Spinal cord (tissue), 9 donors: ENCODE measurements at regions not wholly inside any gene's neighbourhood (a gene's known extent, or its start where the extent isn't known, plus 50 kb on each side); places are given as distances from the start of the nearest gene placed in this dataset.

Experiments used
- DNase-seq, 6 donors: peaks; one replicate each; pipeline versions ENCODE4 v3.0.0 to v3.0.0-alpha.2; 2013 to 2015; ENCODE audit warnings: low spot score in 6 of 6, low read depth in 4 of 6
- H3K27ac ChIP-seq: one replicate; pipeline ENCODE4 v1.5.1; 2013; ENCODE audit warnings: low read depth, low read length, control low read depth
- H3K27me3 ChIP-seq: one replicate; pipeline ENCODE4 v1.6.1; 2013; ENCODE audit warnings: low read length; ENCODE audit not compliant: control insufficient read depth, insufficient read depth
- H3K36me3 ChIP-seq: one replicate; pipeline ENCODE4 v1.6.1; 2013; ENCODE audit warnings: low read length; ENCODE audit not compliant: control insufficient read depth, insufficient read depth
- H3K4me1 ChIP-seq: one replicate; pipeline ENCODE4 v1.6.1; 2013; ENCODE audit warnings: low read length; ENCODE audit not compliant: control insufficient read depth, insufficient read depth
- H3K4me3 ChIP-seq: one replicate; pipeline ENCODE4 v1.5.1; 2013; ENCODE audit warnings: low read depth, low read length, control low read depth
- H3K9me3 ChIP-seq: one replicate; pipeline ENCODE4 v1.6.1; 2013; ENCODE audit warnings: low read length; ENCODE audit not compliant: control insufficient read depth, insufficient read depth
- WGBS: methylation state at CpG from one replicate; pipeline ENCODE4 v1.1.5; 2013; ENCODE audit warnings: missing lambda C conversion rate; ENCODE audit not compliant: insufficient coverage; 5-methylcytosine and 5-hydroxymethylcytosine counted together
- donor health status: healthy.

DNA sequence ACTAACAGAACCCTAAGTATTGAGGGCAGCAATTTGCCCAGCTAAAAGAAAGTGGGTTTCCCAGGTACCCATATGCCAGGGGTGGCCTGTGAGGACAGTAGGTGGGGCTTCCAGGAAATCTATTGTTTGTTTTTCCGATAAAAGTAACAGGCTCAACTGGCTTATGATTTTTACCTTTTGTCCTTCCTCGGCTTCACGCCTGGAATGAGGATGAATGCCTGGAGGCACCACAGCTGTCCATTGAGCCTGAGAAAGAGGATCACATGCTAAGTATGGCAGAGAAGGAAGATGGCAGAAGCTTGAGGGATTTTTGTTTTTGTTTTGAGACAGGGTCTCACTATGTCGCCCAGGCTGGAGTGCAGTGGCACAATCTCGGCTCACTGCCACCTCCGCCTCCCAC, 84.1 kb downstream of the KLF4 start:
- H3K36me3 ChIP-seq, result no peaks in the 10 kb centered on the region
- no peak overlapping the region for H3K4me3 ChIP-seq
- no peaks in the 10 kb centered on the region for H3K27me3 ChIP-seq
- no peak overlapping the region for H3K27ac ChIP-seq
- no peaks in the 10 kb centered on the region for H3K4me1 ChIP-seq
- no peaks in the 10 kb centered on the region for H3K9me3 ChIP-seq
- DNase-seq, result no peak
- 93% methylated on average over 3 of the region's 6 CpGs for WGBS

GRCh38 chr9:107404736-107405135, 84.8 kb downstream of the KLF4 start:
- H3K9me3 ChIP-seq, result no peaks in the 10 kb centered on the region
- H3K4me3 ChIP-seq, result no peak overlapping the region
- H3K36me3 ChIP-seq, result no peaks in the 10 kb centered on the region
- H3K27ac ChIP-seq, result no peak overlapping the region
- H3K4me1 ChIP-seq, result no peaks in the 10 kb centered on the region
- WGBS, result 90% methylated on average over 8 of the region's 8 CpGs
- DNase-seq, result no peak
- H3K27me3 ChIP-seq, result no peaks in the 10 kb centered on the region

DNA sequence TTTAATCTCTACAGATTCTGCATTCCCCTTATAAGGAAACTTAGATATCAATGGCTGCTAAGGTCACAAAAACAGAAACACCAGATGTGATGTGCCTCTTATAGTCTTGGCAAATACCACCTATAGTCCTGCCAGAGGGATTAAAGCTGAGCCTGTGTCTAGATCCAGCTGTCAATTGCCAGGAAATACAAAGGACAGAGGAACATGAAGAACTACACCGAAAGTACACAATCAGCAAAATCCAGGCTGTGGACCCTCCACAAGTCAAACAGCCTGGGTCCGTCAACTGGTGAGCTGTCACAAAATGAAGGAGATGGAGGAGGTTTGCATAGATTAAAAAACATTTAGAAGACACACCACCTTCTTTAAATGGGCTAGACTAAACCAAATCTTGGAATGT, 85.4 kb downstream of the KLF4 start:
- Histone ChIP-seq H3K36me3 (no peaks in the 10 kb centered on the region), H3K9me3 (no peaks in the 10 kb centered on the region), H3K27me3 (no peaks in the 10 kb centered on the region), H3K4me1 (no peaks in the 10 kb centered on the region), H3K4me3 (no peak overlapping the region), H3K27ac (no peak overlapping the region)
- WGBS, result no CpG with 5 or more reads among the region's 2 CpGs
- DNase-seq, result no peak

- Histone ChIP-seq H3K4me3 (no peak overlapping the region), H3K27ac (no peak overlapping the region), H3K27me3 (no peaks in the 10 kb centered on the region), H3K4me1 (no peaks in the 10 kb centered on the region), H3K9me3 (no peaks in the 10 kb centered on the region), H3K36me3 (no peaks in the 10 kb centered on the region)
- WGBS, result 90% methylated on average over 3 of the region's 12 CpGs
- DNase-seq, result no peak
Measured at GRCh38 chr9:107397076-107398044, 92.2 kb downstream of the KLF4 start.

DNA sequence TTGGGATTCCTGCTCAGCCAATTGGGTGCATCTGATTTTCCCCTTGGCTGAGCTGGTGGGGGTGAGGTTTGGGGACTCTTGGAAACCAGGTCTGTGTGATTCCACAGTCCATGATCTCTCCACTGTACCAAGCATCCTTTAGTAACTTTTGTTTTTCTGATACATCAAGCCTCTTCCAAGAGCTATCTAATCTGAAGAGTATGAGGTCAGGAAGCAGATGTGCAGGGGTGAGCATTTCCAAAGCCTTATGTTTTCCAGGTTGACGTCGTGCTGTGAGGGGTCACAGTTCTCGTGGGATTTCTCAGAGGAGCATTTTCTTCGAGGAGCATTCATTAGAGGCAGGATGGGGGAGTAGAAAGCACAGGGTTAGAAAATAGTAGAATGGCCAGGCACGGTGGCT, 95.3 kb downstream of the KLF4 start:
- Histone ChIP-seq H3K27me3 (no peaks in the 10 kb centered on the region), H3K9me3 (no peaks in the 10 kb centered on the region), H3K4me1 (no peaks in the 10 kb centered on the region), H3K36me3 (no peaks in the 10 kb centered on the region), H3K27ac (no peak overlapping the region), H3K4me3 (no peak overlapping the region)
- DNase-seq, result peak in 1 of 6 donors; percentile 58
- 72% methylated on average over 5 of the region's 5 CpGs for WGBS

GRCh38 chr9:107390778-107391177, 98.8 kb downstream of the KLF4 start:
- H3K36me3 ChIP-seq, result no peaks in the 10 kb centered on the region
- 91% methylated on average over 3 of the region's 4 CpGs for WGBS
- no peaks in the 10 kb centered on the region for H3K4me1 ChIP-seq
- H3K9me3 ChIP-seq, result no peaks in the 10 kb centered on the region
- DNase-seq, result no peak
- no peak overlapping the region for H3K27ac ChIP-seq
- H3K4me3 ChIP-seq, result no peak overlapping the region
- H3K27me3 ChIP-seq, result no peaks in the 10 kb centered on the region

DNA sequence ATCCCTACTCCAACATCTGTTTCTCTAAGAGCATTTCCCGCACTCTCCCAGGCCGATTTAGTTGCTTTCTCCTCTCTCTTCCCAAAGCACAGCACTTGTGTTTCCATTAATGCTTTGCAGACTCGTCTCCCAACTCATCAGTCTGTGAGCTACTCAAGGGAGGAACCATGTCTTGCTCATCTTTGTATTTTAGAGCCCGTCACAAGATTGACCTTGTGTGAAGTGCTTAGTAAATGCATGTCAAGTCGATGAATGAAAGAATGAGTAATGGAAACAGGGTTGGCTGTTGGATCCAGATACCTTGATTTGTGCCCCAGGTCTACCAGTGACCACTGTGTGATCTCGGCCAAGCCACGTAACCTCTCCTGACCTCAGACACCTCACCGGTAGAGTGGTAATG, 99.3 kb downstream of the KLF4 start:
- no peak for DNase-seq
- WGBS, result 82% methylated on average over 5 of the region's 8 CpGs
- no peaks in the 10 kb centered on the region for H3K4me1 ChIP-seq
- no peak overlapping the region for H3K4me3 ChIP-seq
- no peak overlapping the region for H3K27ac ChIP-seq
- H3K36me3 ChIP-seq, result no peaks in the 10 kb centered on the region
- H3K9me3 ChIP-seq, result no peaks in the 10 kb centered on the region
- H3K27me3 ChIP-seq, result no peaks in the 10 kb centered on the region

DNA sequence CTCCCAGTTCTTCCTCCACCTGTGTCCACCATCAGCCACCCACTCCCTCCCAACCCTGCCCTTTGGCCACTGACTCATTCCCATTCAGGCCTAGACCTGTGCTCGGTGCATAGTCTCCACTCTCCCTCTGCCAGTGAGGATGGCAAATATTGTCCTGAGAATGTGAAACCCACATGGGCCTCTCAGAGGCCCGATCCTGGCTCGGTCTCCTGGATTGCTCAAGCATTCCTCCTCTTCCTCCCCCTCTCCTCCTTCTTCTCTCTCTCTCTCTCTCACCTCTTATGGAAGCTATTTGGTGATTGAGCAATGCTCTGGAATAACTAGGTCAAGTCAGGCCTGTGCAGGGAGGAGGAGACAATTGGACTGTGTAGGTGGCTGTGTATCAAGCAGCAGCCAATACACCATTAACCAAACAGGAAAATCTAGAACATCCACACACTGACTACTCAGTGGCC, 99.9 kb downstream of the KLF4 start:
- 100% methylated on average over 1 of the region's 3 CpGs for WGBS
- Histone ChIP-seq H3K4me1 (no peaks in the 10 kb centered on the region), H3K27me3 (no peaks in the 10 kb centered on the region), H3K9me3 (no peaks in the 10 kb centered on the region), H3K36me3 (no peaks in the 10 kb centered on the region), H3K4me3 (no peak overlapping the region), H3K27ac (no peak overlapping the region)
- DNase-seq, result no peak

DNA sequence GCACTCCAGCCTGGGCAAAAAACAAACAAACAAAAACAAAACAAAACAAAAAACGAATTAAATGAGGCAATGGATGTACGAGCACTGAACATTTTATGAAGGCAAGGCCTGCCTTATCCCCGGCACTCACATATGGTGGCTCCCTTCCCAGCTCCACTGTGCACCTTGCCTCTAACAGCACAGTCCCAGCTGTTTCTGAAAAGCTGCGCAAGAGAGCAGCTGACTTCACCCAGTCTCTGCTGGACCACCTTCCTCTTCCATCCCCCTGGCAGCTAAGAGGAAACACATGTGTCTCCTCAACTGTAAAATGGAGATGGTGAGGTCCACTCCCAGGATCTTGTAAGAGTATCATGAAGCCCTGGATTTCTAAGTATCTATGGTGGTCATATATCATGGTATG, 100.7 kb downstream of the KLF4 start:
- Histone ChIP-seq H3K27ac (no peak overlapping the region), H3K36me3 (no peaks in the 10 kb centered on the region), H3K4me1 (no peaks in the 10 kb centered on the region), H3K27me3 (no peaks in the 10 kb centered on the region), H3K9me3 (no peaks in the 10 kb centered on the region), H3K4me3 (no peak overlapping the region)
- WGBS, result 88% methylated on average over 3 of the region's 4 CpGs
- no peak for DNase-seq

DNA sequence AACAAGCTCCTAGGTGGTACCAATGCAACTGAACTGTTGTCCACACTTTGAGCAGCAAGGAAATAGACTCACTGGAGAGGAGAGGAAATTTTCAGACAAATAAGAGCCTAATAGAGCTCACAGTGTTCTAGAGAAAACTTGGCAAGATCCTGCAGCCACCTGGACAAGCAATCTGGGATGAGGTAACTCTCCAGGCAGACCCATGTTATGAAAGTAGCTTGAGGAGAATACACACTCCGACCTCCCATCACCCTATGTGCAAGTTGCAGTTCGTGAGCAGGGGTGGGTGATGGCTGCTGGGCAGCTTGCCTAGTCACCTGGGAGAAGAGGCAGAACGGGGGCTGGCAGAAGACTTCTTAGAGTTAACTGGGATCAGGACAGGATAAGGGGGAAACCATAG, 102.2 kb downstream of the KLF4 start:
- Histone ChIP-seq H3K36me3 (no peaks in the 10 kb centered on the region), H3K27ac (peak overlapping the region; percentile 43), H3K27me3 (no peaks in the 10 kb centered on the region), H3K4me1 (no peaks in the 10 kb centered on the region), H3K4me3 (no peak overlapping the region), H3K9me3 (no peaks in the 10 kb centered on the region)
- DNase-seq, result peak in 2 of 6 donors; percentile 20 to 61
- 43% methylated on average over 2 of the region's 3 CpGs for WGBS
